Panc1 (cell line): ENCODE measurements at regions not wholly inside any gene's neighbourhood (a gene's known extent, or its start where the extent isn't known, plus 50 kb on each side); places are given as distances from the start of the nearest gene placed in this dataset.

Experiments used
- ATAC-seq: fragments of 200-7000 bp; cut with Tn5 transposase; 2 replicates; pipeline ENCODE4 v1.9.1; 2020; ENCODE audit warnings: mild to moderate bottlenecking, moderate library complexity
- BruUV-seq: library from RNA; stranded (reverse); fragments of 400-500 nt; replicated peaks from 2 replicates; lab custom pipeline; 2021; lab: Mats Ljungman, UMichigan
- CTCF ChIA-PET: fragments of 300-600 bp; sonication (Branson Sonifier 250); formaldehyde crosslinking; loops from one replicate; lab custom pipeline; 2022; ENCODE audit warnings: antibody characterized with exemption; lab: Charles Lee
- POLR2A ChIA-PET: fragments of 300-600 bp; sonication (Branson Sonifier 250); formaldehyde crosslinking; loops from one replicate; lab custom pipeline; 2022; ENCODE audit warnings: antibody characterized with exemption; lab: Charles Lee
- DNase-seq: peaks from one replicate; pipeline ENCODE4 v3.0.0-alpha.2; 2010; ENCODE audit warnings: low read depth, low spot score
- H3K27ac ChIP-seq: 2 replicates; pipeline ENCODE4 v1.5.1; 2011; ENCODE audit warnings: mild to moderate bottlenecking, low read length, inconsistent platforms
- H3K27me3 ChIP-seq: fragments of 200-500 bp; sonication (Bioruptor generic); 2 replicates; pipeline ENCODE4 v1.6.0; 2014; ENCODE audit warnings: low read length, inconsistent platforms; ENCODE audit not compliant: control insufficient read depth, insufficient read depth
- H3K36me3 ChIP-seq: fragments of 200-500 bp; sonication (Bioruptor generic); 2 replicates; pipeline ENCODE4 v1.5.1; 2014; ENCODE audit warnings: inconsistent platforms, mild to moderate bottlenecking, low read length, moderate library complexity; ENCODE audit not compliant: control insufficient read depth, insufficient read depth
- H3K4me1 ChIP-seq: 2 replicates; pipeline ENCODE4 v1.5.1; 2011; ENCODE audit warnings: inconsistent platforms, mild to moderate bottlenecking, low read length, moderate library complexity; ENCODE audit not compliant: control insufficient read depth, insufficient read depth
- H3K4me3 ChIP-seq, 2 experiments: 2 replicates each; pipeline ENCODE4 v1.5.1; 2011 to 2012; ENCODE audit warnings: low read depth in 2 of 2, low read length in 2 of 2, mild to moderate bottlenecking in 2 of 2, inconsistent platforms in 1 of 2, moderate library complexity in 1 of 2
- H3K9me3 ChIP-seq: fragments of 200-500 bp; sonication (Bioruptor generic); 2 replicates; pipeline ENCODE4 v1.5.1; 2014; ENCODE audit warnings: low read depth, mild to moderate bottlenecking, inconsistent platforms, low read length, moderate library complexity; ENCODE audit not compliant: control insufficient read depth, insufficient read depth
- CTCF ChIP-seq: fragments of 450-650 bp; IDR thresholded peaks from 2 replicates; pipeline ENCODE4 v1.5.1; 2017; ENCODE audit warnings: mild to moderate bottlenecking
- POLR2AphosphoS5 ChIP-seq: IDR thresholded peaks from 2 replicates; pipeline ENCODE4 v1.6.1; 2012; ENCODE audit warnings: mild to moderate bottlenecking, low read depth, low read length, moderate library complexity
- SIN3A ChIP-seq: IDR thresholded peaks from 2 replicates; pipeline ENCODE4 v1.6.1; 2012; ENCODE audit warnings: low read depth, mild to moderate bottlenecking, low read length, moderate library complexity, borderline replicate concordance; ENCODE audit not compliant: insufficient read depth
- TCF7L2 ChIP-seq: IDR thresholded peaks from 2 replicates; pipeline ENCODE4 v1.6.1; 2011; ENCODE audit warnings: mild to moderate bottlenecking, low read depth, low read length, inconsistent platforms
- in situ Hi-C: cut with HindIII; loops from 2 replicates; pipeline ENCODE4 v1.10.0; 2016; ENCODE audit warnings: low sequenced_read_pairs, low pct_unique_long_range_greater_than_20kb
- intact Hi-C: fragments of 100-400 bp; cut with micrococcal nuclease; formaldehyde crosslinking; loops from one replicate; pipeline ENCODE4 v1.10.0; 2022; ENCODE audit not compliant: unreplicated experiment
- TF ChIP-seq, protein P1 (sequence below), 2 experiments: IDR thresholded peaks; 2 replicates each; pipeline ENCODE4 v1.6.1; 2011 to 2012; ENCODE audit warnings: low read depth in 2 of 2, control low read depth in 1 of 2, low read length in 1 of 2, mild to moderate bottlenecking in 1 of 2, moderate library complexity in 1 of 2; ENCODE audit not compliant: insufficient read depth in 1 of 2

DNA sequence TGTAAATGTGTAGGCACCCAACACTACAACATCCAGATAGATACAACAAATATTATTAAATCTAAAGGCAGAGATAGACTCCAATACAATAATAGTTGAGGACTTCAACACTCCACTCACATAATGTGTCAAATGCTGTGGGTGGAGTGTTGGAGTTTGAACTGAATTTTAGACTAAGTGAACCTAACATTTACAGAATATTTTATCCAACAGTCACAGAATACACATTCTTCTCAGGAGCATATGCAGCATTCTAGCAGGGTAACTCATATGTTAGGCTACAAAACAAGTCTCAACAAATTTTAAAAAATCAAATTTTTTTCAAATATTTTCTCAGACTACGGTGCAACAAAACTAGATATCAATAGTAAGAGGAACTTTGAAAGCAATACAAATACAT, 648.7 kb upstream of the CDH18 start:
- no peak for DNase-seq
- intact Hi-C loops, result no loop called here
- no TSS peak for BruUV-seq
- no peaks in the 10 kb centered on the region for H3K9me3 ChIP-seq
- no peak for ATAC-seq
- H3K27ac ChIP-seq, result no peak overlapping the region
- in situ Hi-C loops, result no loop called here
- ChIA-PET POLR2A (no interaction called here), CTCF (no interaction called here)
- TF ChIP-seq, protein P1, sequence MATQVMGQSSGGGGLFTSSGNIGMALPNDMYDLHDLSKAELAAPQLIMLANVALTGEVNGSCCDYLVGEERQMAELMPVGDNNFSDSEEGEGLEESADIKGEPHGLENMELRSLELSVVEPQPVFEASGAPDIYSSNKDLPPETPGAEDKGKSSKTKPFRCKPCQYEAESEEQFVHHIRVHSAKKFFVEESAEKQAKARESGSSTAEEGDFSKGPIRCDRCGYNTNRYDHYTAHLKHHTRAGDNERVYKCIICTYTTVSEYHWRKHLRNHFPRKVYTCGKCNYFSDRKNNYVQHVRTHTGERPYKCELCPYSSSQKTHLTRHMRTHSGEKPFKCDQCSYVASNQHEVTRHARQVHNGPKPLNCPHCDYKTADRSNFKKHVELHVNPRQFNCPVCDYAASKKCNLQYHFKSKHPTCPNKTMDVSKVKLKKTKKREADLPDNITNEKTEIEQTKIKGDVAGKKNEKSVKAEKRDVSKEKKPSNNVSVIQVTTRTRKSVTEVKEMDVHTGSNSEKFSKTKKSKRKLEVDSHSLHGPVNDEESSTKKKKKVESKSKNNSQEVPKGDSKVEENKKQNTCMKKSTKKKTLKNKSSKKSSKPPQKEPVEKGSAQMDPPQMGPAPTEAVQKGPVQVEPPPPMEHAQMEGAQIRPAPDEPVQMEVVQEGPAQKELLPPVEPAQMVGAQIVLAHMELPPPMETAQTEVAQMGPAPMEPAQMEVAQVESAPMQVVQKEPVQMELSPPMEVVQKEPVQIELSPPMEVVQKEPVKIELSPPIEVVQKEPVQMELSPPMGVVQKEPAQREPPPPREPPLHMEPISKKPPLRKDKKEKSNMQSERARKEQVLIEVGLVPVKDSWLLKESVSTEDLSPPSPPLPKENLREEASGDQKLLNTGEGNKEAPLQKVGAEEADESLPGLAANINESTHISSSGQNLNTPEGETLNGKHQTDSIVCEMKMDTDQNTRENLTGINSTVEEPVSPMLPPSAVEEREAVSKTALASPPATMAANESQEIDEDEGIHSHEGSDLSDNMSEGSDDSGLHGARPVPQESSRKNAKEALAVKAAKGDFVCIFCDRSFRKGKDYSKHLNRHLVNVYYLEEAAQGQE (IDR thresholded peaks at IDR 0.05; ENCODE audit: insufficient read depth in 1 of 2, low read depth in 2 of 2, low read length in 1 of 2), result no peak
- TF ChIP-seq SIN3A (no peak), POLR2AphosphoS5 (no peak), TCF7L2 (no peak), CTCF (no peak)
- H3K36me3 ChIP-seq, result no peaks in the 10 kb centered on the region
- no peak overlapping the region for H3K4me3 ChIP-seq
- H3K4me1 ChIP-seq, result no peaks in the 10 kb centered on the region
- no peaks in the 10 kb centered on the region for H3K27me3 ChIP-seq

DNA sequence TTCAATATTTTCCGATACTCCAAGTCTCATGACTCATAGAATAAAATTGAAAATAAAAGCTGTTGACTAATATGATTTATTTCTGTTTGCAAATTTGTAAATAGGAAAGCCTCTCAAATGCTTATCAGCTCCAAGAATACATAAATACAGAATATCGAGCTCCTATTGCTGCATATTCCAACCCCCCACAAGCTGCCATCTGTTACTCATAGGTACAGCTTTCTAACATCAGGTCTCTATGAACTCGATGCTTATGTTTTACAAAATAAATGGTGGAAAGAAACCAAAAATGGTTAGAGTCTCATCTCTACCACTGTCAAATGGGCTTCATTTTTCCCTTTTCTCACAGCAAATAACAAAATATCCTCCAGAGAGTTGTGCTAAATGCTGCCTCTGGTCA, 631.6 kb upstream of the CDH18 start:
- ChIA-PET POLR2A (no interaction called here), CTCF (no interaction called here)
- H3K9me3 ChIP-seq, result no peaks in the 10 kb centered on the region
- H3K4me1 ChIP-seq, result no peaks in the 10 kb centered on the region
- no peaks in the 10 kb centered on the region for H3K27me3 ChIP-seq
- no peak for TF ChIP-seq POLR2AphosphoS5
- TF ChIP-seq SIN3A, result no peak
- TF ChIP-seq, protein P1 (IDR thresholded peaks at IDR 0.05; ENCODE audit: insufficient read depth in 1 of 2, low read depth in 2 of 2, low read length in 1 of 2), result no peak
- no peak for TF ChIP-seq TCF7L2
- TF ChIP-seq CTCF, result no peak
- no peak overlapping the region for H3K27ac ChIP-seq
- in situ Hi-C loops (no loop called here), intact Hi-C loops (no loop called here)
- no peak for DNase-seq
- BruUV-seq, result no TSS peak
- ATAC-seq, result no peak
- no peak overlapping the region for H3K4me3 ChIP-seq
- H3K36me3 ChIP-seq, result no peaks in the 10 kb centered on the region
